GM23248 (cell line): ENCODE measurements at regions not wholly inside any gene's neighbourhood (a gene's known extent, or its start where the extent isn't known, plus 50 kb on each side); places are given as distances from the start of the nearest gene placed in this dataset.
"Not testable (repeated sequence)": the region's sequence is repeated elsewhere in the genome, so short reads cannot be mapped to it uniquely, and the experiment has no call there.

Experiments used
- DNase-seq: peaks from one replicate; pipeline ENCODE4 v3.0.0-alpha.2; 2015
- H2AFZ ChIP-seq: fragments of 200-600 bp; sonication (generic); 2 replicates; pipeline ENCODE4 v1.6.1; 2016; ENCODE audit warnings: antibody characterized with exemption
- H3F3A ChIP-seq: fragments of 200-600 bp; sonication (generic); 2 replicates; pipeline ENCODE4 v1.6.1; 2016; ENCODE audit warnings: mild to moderate bottlenecking, antibody characterized with exemption, mixed run types; ENCODE audit not compliant: insufficient read depth
- H3K27ac ChIP-seq: fragments of 200-600 bp; sonication (generic); 2 replicates; pipeline ENCODE4 v1.5.1; 2016; ENCODE audit warnings: mild to moderate bottlenecking
- H3K27me3 ChIP-seq: fragments of 200-600 bp; sonication (generic); replicated peaks from 2 replicates; pipeline ENCODE4 v1.6.1; 2016; ENCODE audit warnings: mild to moderate bottlenecking; ENCODE audit not compliant: insufficient read depth
- H3K36me3 ChIP-seq: fragments of 200-600 bp; sonication (generic); 2 replicates; pipeline ENCODE4 v1.6.1; 2016; ENCODE audit warnings: low read depth, mild to moderate bottlenecking
- H3K4me1 ChIP-seq: fragments of 200-600 bp; sonication (generic); 2 replicates; pipeline ENCODE4 v1.6.1; 2016; ENCODE audit warnings: mild to moderate bottlenecking; ENCODE audit not compliant: insufficient read depth
- H3K4me2 ChIP-seq: fragments of 200-600 bp; sonication (generic); one replicate; pipeline ENCODE4 v1.6.1; 2016; ENCODE audit warnings: mild to moderate bottlenecking; ENCODE audit not compliant: unreplicated experiment
- H3K4me3 ChIP-seq: fragments of 200-600 bp; sonication (generic); 2 replicates; pipeline ENCODE4 v1.5.1; 2016; ENCODE audit warnings: mild to moderate bottlenecking
- H3K79me2 ChIP-seq: fragments of 200-600 bp; sonication (generic); 2 replicates; pipeline ENCODE4 v1.6.1; 2016; ENCODE audit warnings: mild to moderate bottlenecking; ENCODE audit not compliant: insufficient read depth
- H3K9ac ChIP-seq: fragments of 200-600 bp; sonication (generic); 2 replicates; pipeline ENCODE4 v1.6.1; 2016; ENCODE audit warnings: mild to moderate bottlenecking
- H3K9me2 ChIP-seq: fragments of 200-600 bp; sonication (generic); 2 replicates; pipeline ENCODE4 v1.6.1; 2016; ENCODE audit warnings: mixed run types, mild to moderate bottlenecking, moderate library complexity; ENCODE audit not compliant: insufficient read depth
- H3K9me3 ChIP-seq: fragments of 200-600 bp; sonication (generic); one replicate; pipeline ENCODE4 v1.6.1; 2017; ENCODE audit warnings: low read depth
- H4K20me1 ChIP-seq: fragments of 200-600 bp; sonication (generic); 2 replicates; pipeline ENCODE4 v1.6.0; 2016; ENCODE audit not compliant: insufficient read depth
- EZH2 ChIP-seq: fragments of 200-600 bp; sonication (generic); IDR thresholded peaks from 2 replicates; pipeline ENCODE4 v1.6.1; 2018; ENCODE audit warnings: antibody characterized with exemption, mild to moderate bottlenecking; ENCODE audit not compliant: insufficient read depth, poor library complexity, severe bottlenecking
- EZH2phosphoT487 ChIP-seq: fragments of 200-600 bp; sonication (generic); IDR thresholded peaks from 2 replicates; pipeline ENCODE4 v1.6.1; 2018; ENCODE audit warnings: antibody characterized with exemption, moderate library complexity, mild to moderate bottlenecking, low read depth; ENCODE audit not compliant: insufficient read depth
- WGBS, 2 experiments: methylation state at CpG; one replicate each; pipeline ENCODE4 v1.1.6; 2015 to 2017; ENCODE audit warnings: low lambda C conversion rate in 2 of 2, low coverage in 1 of 2; ENCODE audit errors: missing lambda C conversion rate in 2 of 2; 5-methylcytosine and 5-hydroxymethylcytosine counted together
- in situ Hi-C: fragments of 300-500 bp; cut with MboI; formaldehyde crosslinking; loops from 2 replicates; pipeline ENCODE4 v1.15.0; 2020

DNA sequence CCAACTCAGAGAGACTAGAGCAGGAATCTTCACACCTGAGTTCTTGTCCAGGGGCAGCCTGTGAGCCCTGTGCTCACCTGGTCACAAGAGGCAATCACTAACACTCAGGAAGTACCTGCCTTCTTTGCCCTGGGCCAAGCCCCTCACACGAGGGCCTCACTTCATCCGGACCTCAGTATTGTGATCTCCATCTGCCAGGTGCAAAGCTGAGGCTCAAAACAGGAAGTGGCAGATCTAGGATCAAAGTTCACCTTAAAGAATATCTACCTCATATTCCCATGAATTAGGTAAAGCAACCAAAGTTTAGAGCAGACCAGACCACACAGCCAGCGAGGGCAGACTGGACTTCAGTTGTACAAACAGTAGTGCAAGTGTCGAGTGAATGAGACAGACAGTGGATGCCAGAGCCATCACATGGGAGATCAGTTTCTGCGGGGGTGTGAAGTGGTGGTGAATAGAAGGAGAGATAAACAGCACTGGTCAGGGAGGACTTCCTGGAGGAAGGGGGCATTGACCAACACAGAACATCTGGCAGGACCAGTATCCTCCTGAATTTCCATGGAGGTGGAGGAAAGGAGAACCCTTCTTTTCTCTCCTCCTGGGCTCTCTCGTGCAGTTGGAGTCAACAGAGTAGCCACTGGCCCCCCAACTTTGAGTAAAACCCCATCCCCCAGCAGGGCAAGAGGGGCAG lies 116.6 kb upstream of the ZBTB40 start:
- WGBS, 2 experiments, result 23 to 35% methylated on average over 6 of the region's 6 CpGs
- H2AFZ ChIP-seq, result no peak overlapping the region
- H3K4me1 ChIP-seq, result no peaks in the 10 kb centered on the region
- no peaks in the 10 kb centered on the region for H3F3A ChIP-seq
- no peak overlapping the region for H3K27ac ChIP-seq
- in situ Hi-C loops, result no loop called here
- no peaks in the 10 kb centered on the region for H3K9me2 ChIP-seq
- no peak overlapping the region for H3K9ac ChIP-seq
- H3K4me3 ChIP-seq, result no peak overlapping the region
- DNase-seq, result no peak
- no peaks in the 10 kb centered on the region for H3K9me3 ChIP-seq
- peaks cover 30% of the 10 kb centered on the region for H3K27me3 ChIP-seq
- TF ChIP-seq EZH2phosphoT487, result no peak
- TF ChIP-seq EZH2, result no peak
- H3K79me2 ChIP-seq, result no peaks in the 10 kb centered on the region
- no peak overlapping the region for H3K4me2 ChIP-seq
- H3K36me3 ChIP-seq, result no peaks in the 10 kb centered on the region
- no peaks in the 10 kb centered on the region for H4K20me1 ChIP-seq

DNA sequence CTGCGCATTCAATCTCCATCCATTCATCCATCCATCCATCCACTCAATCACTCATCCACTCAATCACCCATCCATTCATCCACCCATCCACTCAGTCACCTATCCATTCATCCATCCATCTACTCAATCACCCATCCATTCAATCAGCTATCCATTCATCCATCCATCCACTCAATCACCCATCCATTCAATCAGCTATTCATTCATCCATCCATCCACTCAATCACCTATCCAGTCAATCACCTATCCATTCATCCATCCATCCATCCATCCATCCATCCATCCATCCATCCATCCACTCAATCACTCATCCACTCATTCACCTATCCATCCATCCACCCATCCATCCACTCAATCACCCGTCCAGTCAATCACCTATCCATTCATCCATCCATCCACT lies 115.4 kb upstream of the ZBTB40 start:
- 46 to 91% methylated on average over 1 to 2 of the region's 2 CpGs for WGBS, 2 experiments
- H3K79me2 ChIP-seq, H3F3A ChIP-seq, H3K4me1 ChIP-seq, H3K9me3 ChIP-seq, H3K4me3 ChIP-seq, H4K20me1 ChIP-seq, H3K4me2 ChIP-seq, H2AFZ ChIP-seq, DNase-seq, H3K36me3 ChIP-seq, in situ Hi-C loops, H3K9ac ChIP-seq, H3K9me2 ChIP-seq, H3K27ac ChIP-seq: not testable (repeated sequence)
- H3K27me3 ChIP-seq, result peaks cover 38% of the 10 kb centered on the region

DNA sequence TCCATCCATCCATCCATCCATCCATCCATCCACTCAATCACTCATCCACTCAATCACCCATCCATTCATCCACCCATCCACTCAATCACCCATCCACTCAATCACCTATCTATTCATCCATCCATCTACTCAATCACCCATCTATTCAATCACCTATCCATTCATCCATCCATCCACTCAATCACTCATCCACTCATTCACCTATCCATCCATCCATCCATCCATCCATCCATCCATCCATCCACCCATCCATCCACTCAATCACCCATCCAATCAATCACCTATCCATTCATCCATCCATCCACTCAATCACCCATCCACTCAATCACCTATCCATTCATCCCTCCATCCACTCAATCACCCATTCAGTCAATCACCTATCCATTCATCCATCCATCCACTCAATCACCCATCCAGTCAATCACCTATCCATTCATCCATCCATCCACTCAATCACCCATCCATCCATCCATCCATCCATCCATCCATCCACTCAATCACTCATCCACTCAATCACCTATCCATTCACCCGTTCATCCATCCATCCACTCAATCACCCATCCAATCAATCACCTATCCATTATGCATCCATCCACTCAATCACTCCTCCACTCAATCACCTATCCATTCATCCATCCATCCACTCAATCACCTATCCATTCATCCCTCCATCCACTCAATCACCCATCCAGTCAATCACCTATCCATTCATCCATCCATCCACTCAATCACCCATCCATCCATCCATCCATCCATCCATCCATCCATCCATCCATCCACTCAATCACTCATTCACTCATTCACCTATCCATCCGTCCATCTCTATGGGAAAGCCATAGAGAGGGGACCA lies 114.7 kb upstream of the ZBTB40 start:
- H3K9me2 ChIP-seq, H3K4me1 ChIP-seq, H4K20me1 ChIP-seq, H3K9me3 ChIP-seq, DNase-seq, H3K4me3 ChIP-seq, H3K27ac ChIP-seq, H3K79me2 ChIP-seq, H3K4me2 ChIP-seq, in situ Hi-C loops, H3K9ac ChIP-seq, H3F3A ChIP-seq, H3K36me3 ChIP-seq, H2AFZ ChIP-seq: not testable (repeated sequence)
- H3K27me3 ChIP-seq, result peaks cover 44% of the 10 kb centered on the region
- 36 to 39% methylated on average over 2 of the region's 2 CpGs for WGBS, 2 experiments

DNA sequence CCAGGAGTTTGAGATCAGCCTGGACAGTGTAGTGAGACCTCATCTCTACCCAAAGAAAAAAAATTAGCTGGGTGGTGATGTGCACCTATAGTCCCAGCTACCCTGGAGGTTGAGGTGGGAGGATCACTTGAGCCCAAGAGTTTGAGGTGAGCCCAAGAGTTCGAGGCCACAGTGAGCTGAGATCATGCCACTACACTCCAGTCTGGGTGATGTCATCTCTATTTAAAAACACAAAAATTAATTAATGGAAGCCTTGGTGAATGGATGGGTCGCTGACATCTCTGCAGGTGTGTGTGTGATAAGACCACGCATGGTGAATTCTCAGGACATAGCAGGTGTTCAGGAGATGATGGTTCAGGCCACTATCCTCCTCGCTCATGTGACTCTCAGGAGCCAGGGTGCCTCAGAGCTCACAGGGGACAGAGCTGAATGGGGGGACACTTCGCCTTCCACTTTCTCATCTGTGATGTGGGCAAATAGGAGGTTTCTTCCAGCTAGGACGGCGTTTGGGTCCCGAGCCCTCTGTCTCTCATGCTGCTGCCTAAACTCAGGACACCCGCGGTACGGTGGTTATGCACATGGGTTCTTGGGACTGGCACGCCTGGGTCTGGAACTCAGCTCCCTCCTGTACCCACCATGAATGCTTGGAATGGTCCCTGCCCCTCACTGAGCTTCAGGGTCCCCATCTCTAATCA lies 113.4 kb upstream of the ZBTB40 start:
- Histone ChIP-seq H3K9me3 (no peaks in the 10 kb centered on the region), H3K9me2 (no peaks in the 10 kb centered on the region), H3K9ac (no peak overlapping the region), H3K4me3 (no peak overlapping the region), H3K27ac (no peak overlapping the region), H3K4me1 (no peaks in the 10 kb centered on the region; the same call in 1 of the 2 replicates), H2AFZ (no peak overlapping the region), H4K20me1 (no peaks in the 10 kb centered on the region), H3K27me3 (peaks cover 53% of the 10 kb centered on the region), H3K79me2 (no peaks in the 10 kb centered on the region), H3F3A (no peaks in the 10 kb centered on the region), H3K36me3 (no peaks in the 10 kb centered on the region), H3K4me2 (no peak overlapping the region)
- DNase-seq, result no peak
- 72 to 81% methylated on average over 12 of the region's 12 CpGs for WGBS, 2 experiments
- in situ Hi-C loops, result no loop called here
- TF ChIP-seq EZH2 (no peak), EZH2phosphoT487 (no peak)
